ENCODE measurements at regions not wholly inside any gene's neighbourhood (a gene's known extent, or its start where the extent isn't known, plus 50 kb on each side); places are given as distances from the start of the nearest gene placed in this dataset.

- WGBS, 2 donors, result 92 to 93% methylated on average over 5 of the region's 5 CpGs
- no peaks in the 10 kb centered on the region for H3K9me3 ChIP-seq
- TF ChIP-seq CTCF (IDR thresholded peaks at IDR 0.05), result no peak
- TF ChIP-seq POLR2A (IDR thresholded peaks at IDR 0.05), result no peak
- TF ChIP-seq EP300 (IDR thresholded peaks at IDR 0.05), result no peak
Observed at GRCh38 chr2:47262657-47263056, 86.3 kb upstream of the CALM2 start.

DNA sequence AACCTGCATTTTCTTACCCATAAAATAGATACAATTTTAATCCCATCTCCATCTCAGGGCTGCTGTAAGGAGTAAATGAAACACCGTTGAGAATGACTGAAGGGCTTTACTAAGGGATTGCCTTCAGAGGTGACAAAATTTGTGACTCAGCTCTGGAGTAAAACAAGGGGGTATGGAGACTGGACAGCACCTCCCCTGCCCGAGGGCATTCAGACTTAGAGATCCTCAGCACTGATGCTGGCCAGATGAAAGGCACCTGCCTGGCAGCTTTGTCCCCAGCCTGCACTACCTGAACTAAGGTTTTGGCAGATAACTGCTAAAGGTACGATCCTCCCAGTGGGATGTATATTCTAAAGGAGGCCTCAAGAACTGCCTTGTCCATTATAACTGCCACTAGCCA lies 84.7 kb upstream of the CALM2 start:
- TF ChIP-seq POLR2A (IDR thresholded peaks at IDR 0.05) (no peak), EP300 (IDR thresholded peaks at IDR 0.05) (no peak), CTCF (IDR thresholded peaks at IDR 0.05) (no peak)
- DNase-seq (ENCODE audit: low spot score in 2 of 2), result no peak
- Histone ChIP-seq H3K27me3 (no peaks in the 10 kb centered on the region), H3K36me3 (no peaks in the 10 kb centered on the region), H3K4me3 (no peak overlapping the region), H3K27ac (no peak overlapping the region), H3K9me3 (no peaks in the 10 kb centered on the region), H3K4me1 (peaks cover 0 to 12% (median 0%) of the 10 kb centered on the region in 4 donors)
- 77 to 88% methylated on average over 3 of the region's 3 CpGs for WGBS, 2 donors

More at GRCh38 chr2:47262657-47263056, 86.3 kb upstream of the CALM2 start:
- no peaks in the 10 kb centered on the region for H3K4me1 ChIP-seq
- H3K27me3 ChIP-seq, result no peaks in the 10 kb centered on the region
- H3K4me3 ChIP-seq, result no peak overlapping the region
- DNase-seq (ENCODE audit: low spot score in 2 of 2), result no peak
- H3K36me3 ChIP-seq, result no peaks in the 10 kb centered on the region
- H3K27ac ChIP-seq, result no peak overlapping the region

DNA sequence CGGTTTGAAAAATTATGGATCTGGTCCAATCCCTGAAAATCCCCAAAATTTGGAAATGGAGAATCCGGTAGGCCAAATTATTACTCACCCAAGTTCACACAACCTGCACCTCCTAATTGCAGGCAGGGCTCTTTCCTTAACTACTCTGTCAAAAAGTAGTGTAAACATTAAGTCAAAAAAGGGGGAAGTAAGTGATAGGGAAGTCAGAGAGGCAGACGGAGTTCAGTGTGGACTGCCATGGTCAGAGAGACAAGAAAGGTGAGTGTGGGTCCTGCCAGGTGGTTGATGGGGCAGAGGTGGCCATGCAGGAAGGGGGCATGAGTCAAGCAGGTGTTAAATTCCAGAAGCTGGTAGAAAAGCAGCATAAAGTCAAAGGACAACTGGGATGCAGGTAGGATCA lies 83.5 kb upstream of the CALM2 start:
- Histone ChIP-seq H3K36me3 (no peaks in the 10 kb centered on the region), H3K27ac (no peak overlapping the region), H3K27me3 (no peaks in the 10 kb centered on the region), H3K9me3 (no peaks in the 10 kb centered on the region), H3K4me3 (no peak overlapping the region), H3K4me1 (peaks cover 0 to 12% (median 0%) of the 10 kb centered on the region in 4 donors)
- TF ChIP-seq EP300 (IDR thresholded peaks at IDR 0.05), result no peak
- no peak for TF ChIP-seq POLR2A (IDR thresholded peaks at IDR 0.05)
- no peak for TF ChIP-seq CTCF (IDR thresholded peaks at IDR 0.05)
- WGBS, 2 donors, result 81 to 87% methylated on average over 3 of the region's 3 CpGs
- no peak for DNase-seq (ENCODE audit: low spot score in 2 of 2)

GRCh38 chr2:47257946-47258348 lies 81.6 kb upstream of the CALM2 start:
- no peaks in the 10 kb centered on the region for H3K9me3 ChIP-seq
- H3K4me3 ChIP-seq, result no peak overlapping the region
- TF ChIP-seq POLR2A (IDR thresholded peaks at IDR 0.05), result no peak
- TF ChIP-seq EP300 (IDR thresholded peaks at IDR 0.05), result no peak
- no peak for TF ChIP-seq CTCF (IDR thresholded peaks at IDR 0.05)
- peaks cover 0 to 12% (median 0%) of the 10 kb centered on the region in 4 donors for H3K4me1 ChIP-seq
- no peaks in the 10 kb centered on the region for H3K36me3 ChIP-seq
- H3K27me3 ChIP-seq, result no peaks in the 10 kb centered on the region
- no peak overlapping the region for H3K27ac ChIP-seq
- 90 to 97% methylated on average over 2 of the region's 2 CpGs for WGBS, 2 donors
- no peak for DNase-seq (ENCODE audit: low spot score in 2 of 2)

- H3K27ac ChIP-seq, result peak overlapping the region in 1 of 4 donors; percentile 33
- no peak overlapping the region for H3K4me3 ChIP-seq
- WGBS, 2 donors, result 64 to 68% methylated on average over 9 of the region's 9 CpGs
- peaks cover 0 to 12% (median 0%) of the 10 kb centered on the region in 4 donors for H3K4me1 ChIP-seq
- H3K27me3 ChIP-seq, result no peaks in the 10 kb centered on the region
- H3K9me3 ChIP-seq, result no peaks in the 10 kb centered on the region
- no peak for DNase-seq (ENCODE audit: low spot score in 2 of 2)
- H3K36me3 ChIP-seq, result no peaks in the 10 kb centered on the region
- TF ChIP-seq EP300 (IDR thresholded peaks at IDR 0.05), result no peak
- no peak for TF ChIP-seq POLR2A (IDR thresholded peaks at IDR 0.05)
Observed at GRCh38 chr2:47256416-47257087, 80.2 kb upstream of the CALM2 start.
